Body of pancreas (tissue), 4 donors: ENCODE measurements at regions not wholly inside any gene's neighbourhood (a gene's known extent, or its start where the extent isn't known, plus 50 kb on each side); places are given as distances from the start of the nearest gene placed in this dataset.

ENCODE experiments used
- POLR2A ChIP-seq, 3 donors: fragments of 450-650 bp; IDR thresholded peaks; one replicate each; pipeline ENCODE4 v1.6.1; 2016; ENCODE audit warnings: antibody characterized with exemption in 3 of 3, mild to moderate bottlenecking in 2 of 3
- TF ChIP-seq, protein P1 (sequence below), 7 experiments: fragments of 450-650 bp in 4 of 7; fragments of 200-600 bp in 3 of 7; sonication (generic) in 3 of 7; IDR thresholded peaks; one replicate each; pipeline ENCODE4 v1.5.1; 2016 to 2019; ENCODE audit warnings: antibody characterized with exemption in 7 of 7

DNA sequence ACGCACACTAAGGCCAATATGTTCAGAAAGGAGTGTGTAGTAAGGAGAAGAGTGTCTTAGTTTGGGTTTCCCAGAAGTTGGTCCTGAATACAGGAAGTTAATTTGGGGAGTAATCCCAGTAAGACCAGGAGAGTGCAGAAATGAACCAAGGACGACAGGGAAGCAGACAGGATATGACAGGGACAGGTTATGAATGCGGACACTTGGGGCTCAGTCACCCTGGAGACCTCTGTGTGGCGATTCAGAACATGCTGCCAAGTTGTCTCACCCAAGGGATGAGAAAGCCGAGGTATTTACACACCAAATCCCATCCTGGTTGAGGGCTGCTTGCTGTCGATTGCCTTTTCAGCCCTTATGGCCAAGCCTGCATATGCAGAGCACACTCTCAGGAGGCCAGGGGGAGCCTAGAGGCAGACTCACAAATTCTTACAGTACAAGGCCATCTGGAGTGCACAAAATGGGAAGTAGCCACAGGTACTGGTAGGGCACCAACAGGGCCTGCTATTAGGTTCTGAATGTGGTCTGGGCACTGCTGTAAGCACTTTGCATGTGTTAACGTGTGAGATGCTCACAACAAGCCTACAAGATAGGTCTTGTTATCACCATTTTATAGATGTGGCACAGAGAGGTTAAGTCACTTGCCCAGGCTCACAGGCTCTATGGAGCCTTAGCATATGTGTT, 233.1 kb upstream of the ANKRD55 start:
- TF ChIP-seq POLR2A (IDR thresholded peaks at IDR 0.05) = no peak
- TF ChIP-seq, protein P1, sequence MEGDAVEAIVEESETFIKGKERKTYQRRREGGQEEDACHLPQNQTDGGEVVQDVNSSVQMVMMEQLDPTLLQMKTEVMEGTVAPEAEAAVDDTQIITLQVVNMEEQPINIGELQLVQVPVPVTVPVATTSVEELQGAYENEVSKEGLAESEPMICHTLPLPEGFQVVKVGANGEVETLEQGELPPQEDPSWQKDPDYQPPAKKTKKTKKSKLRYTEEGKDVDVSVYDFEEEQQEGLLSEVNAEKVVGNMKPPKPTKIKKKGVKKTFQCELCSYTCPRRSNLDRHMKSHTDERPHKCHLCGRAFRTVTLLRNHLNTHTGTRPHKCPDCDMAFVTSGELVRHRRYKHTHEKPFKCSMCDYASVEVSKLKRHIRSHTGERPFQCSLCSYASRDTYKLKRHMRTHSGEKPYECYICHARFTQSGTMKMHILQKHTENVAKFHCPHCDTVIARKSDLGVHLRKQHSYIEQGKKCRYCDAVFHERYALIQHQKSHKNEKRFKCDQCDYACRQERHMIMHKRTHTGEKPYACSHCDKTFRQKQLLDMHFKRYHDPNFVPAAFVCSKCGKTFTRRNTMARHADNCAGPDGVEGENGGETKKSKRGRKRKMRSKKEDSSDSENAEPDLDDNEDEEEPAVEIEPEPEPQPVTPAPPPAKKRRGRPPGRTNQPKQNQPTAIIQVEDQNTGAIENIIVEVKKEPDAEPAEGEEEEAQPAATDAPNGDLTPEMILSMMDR (IDR thresholded peaks at IDR 0.05) = no peak
